GM18858 (cell line): ENCODE measurements at regions not wholly inside any gene's neighbourhood (a gene's known extent, or its start where the extent isn't known, plus 50 kb on each side); places are given as distances from the start of the nearest gene placed in this dataset.
"Not testable (repeated sequence)": the region's sequence is repeated elsewhere in the genome, so short reads cannot be mapped to it uniquely, and the experiment has no call there.

Experiments
- ATAC-seq: cut with Tn5 transposase; IDR thresholded peaks from one replicate; pipeline ENCODE4 v1.9.1; 2021; ENCODE audit not compliant: unreplicated experiment

DNA sequence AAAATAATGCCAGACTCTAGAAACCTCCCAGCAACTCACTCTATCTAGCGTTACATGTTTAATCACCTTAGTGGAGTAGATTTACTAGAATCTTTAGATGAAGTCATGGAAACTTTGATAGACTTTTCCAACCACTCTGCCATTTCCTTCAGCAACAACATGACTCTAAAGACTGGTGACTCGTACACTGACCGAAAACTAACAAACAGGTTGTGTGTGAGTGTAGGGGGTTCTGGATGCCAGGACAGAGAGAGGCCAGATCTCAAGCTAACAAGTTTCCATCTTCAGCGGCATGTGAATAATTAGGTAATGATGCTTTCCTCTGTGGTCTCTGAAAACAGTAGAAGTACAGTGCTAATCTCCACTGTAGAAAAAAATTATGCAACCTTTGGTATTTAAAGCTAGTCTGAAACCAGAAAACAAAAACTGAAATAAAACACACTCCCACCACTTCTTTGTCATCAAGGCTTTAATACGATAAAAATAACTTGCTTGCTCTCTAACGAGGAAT, 286.4 kb downstream of the PRDM5 start:
- no peak for ATAC-seq

DNA sequence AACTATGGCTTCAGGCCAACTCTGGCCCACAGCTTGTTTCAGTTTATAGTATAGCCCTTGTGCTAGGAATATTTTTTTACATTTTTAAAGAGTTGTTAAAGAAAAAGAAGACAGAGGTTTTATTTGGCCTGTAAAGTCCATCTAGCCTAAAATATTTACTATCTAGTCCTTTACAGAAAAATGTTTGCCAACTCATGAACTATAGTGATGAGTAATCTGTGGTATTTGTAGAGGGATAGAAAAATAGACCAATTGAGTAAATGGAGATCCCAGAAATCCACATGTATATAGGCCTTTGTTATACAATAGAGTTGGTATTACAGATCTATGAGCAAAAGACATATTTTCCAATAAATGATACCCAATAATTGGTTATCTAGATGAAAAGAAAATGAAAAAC, 288.7 kb downstream of the PRDM5 start:
- no peak for ATAC-seq

DNA sequence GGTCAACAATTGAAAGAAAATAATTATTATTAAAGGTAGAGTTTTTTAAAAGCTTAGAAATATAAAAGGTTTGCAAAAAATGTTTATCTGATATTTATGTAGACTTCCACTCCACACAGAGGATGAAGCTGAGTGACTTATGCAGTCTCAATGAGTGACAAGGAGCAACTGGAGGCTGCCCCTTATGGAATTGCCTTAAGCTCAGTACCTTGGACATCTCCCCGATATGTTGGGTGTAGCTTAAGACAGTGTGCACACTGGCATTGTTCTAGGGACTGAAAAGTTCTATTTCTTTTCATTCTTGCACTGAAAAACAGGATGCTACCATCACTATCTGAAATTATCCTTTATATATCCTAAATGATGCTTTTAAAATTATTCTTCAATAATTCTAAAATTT, 292.1 kb downstream of the PRDM5 start:
- no peak for ATAC-seq

DNA sequence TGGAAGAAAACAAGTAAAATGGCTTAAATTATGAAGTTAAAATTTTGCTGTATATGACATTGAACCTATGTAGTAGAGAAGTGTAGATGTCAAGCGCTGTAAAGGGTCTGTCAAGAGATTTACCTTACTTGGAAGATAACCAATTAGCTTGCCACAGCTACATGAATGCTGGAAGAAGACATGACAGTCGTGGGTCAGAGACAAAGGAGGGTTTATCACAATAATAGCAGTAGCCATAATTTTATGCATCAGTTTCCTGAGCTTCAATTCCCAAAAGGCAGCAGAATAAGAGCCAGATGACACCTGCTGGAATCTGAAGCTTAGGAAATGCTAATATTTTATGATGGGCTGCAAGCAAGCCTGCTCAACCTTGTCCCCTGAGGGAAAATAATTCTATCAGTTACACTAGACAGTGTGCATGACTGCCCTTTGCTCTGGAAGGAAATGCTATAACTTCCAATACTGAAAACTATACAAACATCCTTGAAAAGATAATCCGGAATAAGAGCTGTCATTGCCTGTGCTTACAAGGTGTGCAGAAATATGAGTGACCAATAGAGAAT, 292.9 kb downstream of the PRDM5 start:
- ATAC-seq, result no peak

DNA sequence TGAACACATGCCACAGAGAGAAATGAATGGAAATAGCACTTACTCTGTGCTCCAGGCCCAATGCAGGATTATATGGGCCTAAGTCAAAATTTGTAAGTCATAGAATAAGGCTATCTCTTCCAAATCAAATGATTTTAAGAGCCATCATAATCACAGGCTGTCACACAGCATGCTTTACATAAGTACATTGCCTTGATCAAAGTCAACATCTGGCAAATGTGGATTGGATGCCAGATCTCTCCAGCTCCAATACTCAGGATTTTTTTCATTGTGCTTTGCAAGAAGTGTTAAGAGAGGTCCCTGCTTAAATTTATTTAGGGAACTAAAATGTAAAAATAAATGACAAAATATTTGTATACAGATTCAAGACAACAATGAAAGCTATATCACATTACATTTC, 299.9 kb downstream of the PRDM5 start:
- no peak for ATAC-seq

DNA sequence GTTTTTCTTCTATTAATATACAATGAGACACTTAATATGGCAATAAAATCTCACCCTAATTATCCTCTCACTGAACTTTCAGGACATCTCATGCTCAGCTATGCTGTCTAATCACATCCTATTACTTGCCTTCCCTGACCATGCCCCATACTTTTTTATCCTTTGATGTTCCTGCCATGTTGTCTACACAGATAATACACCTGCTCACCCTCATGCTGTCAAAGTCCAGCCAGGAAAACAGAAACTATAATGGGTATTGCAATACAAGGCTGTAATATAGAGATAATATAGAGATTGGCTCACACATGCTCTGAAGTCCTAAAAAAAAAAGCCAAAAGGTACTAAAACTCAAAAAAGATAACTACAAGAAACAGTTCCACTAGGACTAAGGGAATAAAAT, 305.4 kb downstream of the PRDM5 start:
- ATAC-seq, result no peak

DNA sequence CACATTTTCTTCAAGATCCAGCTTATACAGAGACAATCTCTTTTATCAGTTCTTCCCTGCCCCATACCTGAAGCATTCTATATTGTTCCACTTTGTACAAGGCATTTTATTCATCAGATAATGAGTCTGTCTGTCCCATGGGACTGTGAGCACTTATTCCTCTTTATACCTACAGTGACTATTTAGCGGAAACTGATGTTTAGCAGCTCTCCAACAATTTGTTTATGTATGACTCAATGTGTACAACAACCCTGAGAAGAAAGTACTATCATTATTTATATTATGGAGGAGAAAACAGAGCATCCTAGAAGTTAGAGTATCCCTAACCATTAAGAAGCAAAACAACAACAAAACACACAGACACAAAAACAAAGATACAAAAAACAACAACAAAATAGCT, 306.5 kb downstream of the PRDM5 start:
- ATAC-seq, result no peak

DNA sequence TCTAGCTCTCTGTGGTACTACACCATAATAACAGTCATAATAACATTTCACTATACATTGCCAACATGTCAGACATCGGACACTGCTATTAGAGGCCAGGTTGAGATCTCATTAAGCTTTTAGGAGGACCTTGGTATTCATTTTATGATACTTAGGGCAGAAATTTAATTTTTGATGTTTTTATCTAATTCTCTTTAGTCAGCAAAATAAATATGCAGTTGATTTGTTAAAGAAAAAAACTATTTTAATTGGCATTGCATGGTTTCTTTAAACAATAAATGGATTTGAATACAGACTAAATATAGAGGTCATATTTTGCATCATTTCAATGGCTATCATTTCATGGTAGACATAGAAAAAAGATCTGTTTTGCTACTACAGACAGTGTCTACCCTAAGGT, 308.7 kb downstream of the PRDM5 start:
- no peak for ATAC-seq

DNA sequence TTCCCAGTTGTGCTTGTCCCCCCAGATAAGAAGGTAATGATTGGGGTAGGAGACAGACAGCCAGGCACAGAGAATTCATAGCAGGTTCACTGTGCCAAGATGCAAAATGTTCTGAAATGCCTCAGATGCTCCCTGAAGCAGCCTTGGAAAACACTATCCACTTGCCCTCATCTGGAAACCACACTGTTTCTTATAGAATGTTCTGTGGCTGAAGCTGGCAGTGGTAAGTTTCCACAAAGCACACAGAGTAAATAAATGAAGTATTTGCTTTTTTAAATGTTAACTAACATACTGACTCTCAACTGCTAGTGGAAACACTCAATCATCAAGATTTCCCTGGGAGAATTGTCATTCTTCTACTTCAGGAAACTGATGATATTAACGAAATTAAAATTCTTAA, 311.4 kb downstream of the PRDM5 start:
- no peak for ATAC-seq

DNA sequence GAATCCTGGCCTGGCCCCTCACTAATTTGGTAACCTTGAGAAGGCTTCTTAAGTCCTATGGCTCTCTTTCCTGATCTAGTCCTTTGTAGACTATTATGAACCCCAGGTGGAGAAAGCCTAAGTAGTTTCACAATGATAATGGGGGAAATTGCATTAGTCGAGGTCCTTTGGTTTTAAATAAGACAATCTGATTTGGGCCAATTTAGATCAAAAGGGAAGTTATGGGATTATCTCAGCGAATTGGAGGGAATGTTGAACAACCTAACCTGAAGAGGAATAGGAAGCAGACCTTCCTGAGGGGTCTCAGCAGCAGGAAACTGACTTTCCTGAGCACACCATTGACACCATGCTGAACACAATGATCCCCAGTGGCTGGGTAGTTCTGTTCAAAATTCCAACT, 331.5 kb downstream of the PRDM5 start:
- no peak for ATAC-seq

DNA sequence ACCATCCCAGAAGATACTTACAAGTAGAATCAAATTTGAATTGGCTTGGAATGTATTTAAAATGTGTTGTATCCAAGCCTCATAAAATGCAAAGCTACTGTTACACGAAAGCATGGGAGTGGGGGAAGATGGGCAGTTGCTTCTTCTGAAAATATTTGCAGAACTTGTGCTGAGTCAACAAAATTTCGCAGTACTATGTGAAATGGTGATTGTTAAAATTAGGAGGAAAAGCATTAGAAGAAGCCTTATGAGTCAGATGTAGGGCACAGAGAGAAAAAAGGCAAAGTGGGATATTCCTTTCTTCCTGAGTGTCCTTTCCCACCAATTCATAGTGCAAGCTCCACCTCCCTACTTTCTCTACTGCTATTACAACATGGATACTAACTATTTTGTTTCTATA, 332.7 kb downstream of the PRDM5 start:
- no peak for ATAC-seq

DNA sequence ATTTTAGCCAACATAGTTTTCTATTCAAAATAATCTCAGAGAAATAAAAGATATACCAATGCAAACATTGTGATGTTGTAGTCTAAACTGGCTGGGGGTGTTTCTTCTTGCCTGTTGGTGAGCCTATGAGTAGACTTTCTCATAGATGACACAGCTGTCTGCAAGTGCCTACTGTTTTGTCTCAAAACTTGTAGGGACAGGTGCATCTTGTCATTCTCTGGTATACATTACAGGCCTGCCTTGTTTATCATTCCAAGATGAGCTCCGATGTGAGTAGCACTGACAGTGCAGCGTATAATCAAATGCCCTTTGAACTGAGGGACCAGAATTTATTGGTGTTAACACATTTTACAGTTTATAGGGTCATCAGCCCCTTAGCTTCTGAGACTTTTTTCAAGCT, 353.8 kb downstream of the PRDM5 start:
- no peak for ATAC-seq

DNA sequence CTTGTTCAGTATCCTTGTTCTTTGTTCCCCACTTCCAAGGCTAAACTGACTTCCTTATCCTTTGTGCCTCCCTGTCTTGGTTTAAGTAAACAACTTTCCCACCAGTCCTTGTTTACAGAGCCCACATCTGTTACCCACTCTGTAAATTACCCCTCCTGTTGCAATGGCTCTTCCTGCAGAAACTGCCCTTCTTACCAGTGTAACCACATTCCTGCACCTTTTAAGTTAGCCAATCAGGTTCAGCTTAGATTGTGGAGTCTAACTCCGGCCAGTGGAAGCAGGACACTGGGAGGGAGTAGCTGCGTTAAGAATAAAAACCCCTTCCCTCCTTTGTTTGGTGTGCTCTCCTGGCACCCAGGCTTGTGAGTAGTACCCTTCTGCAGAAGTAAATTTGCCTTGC, 360.9 kb downstream of the PRDM5 start:
- ATAC-seq, result no peak

DNA sequence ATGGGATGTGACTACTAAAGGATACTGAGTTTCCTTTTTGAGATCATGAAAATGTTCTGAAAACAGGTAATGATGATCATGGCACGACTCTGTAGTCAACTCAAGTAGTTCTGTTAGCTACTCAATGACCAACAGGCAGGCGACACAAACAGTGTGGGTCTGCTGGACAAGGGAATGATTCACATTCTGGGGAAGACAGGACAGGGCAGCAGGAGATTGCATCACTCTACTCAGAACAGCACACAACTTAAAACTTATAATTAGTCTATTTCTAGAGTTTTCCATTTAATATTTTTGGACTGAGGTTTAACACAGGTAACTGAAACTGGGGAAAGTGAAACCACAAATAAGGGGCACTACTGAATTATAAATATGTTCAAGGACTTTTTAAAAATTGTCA, 365.2 kb downstream of the PRDM5 start:
- ATAC-seq, result no peak

DNA sequence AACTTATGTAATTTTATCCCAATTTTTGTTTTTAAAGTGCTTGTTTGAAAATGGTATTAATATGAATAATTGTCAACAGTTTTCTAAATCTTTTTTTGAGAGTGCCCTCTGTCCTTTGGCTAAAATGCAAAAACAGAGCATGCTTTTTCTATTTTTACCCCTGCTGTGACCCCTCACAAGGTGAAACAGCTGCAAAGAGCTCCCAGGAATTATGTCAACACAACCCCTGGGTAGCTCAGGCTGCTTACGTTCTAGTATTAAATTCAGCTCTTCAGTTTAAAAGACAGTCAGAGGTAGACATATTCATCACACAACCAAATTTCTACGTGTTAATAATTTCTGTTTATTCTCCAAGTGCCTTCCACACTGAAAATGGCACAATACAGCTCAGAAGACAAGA, 367.5 kb downstream of the PRDM5 start:
- no peak for ATAC-seq

DNA sequence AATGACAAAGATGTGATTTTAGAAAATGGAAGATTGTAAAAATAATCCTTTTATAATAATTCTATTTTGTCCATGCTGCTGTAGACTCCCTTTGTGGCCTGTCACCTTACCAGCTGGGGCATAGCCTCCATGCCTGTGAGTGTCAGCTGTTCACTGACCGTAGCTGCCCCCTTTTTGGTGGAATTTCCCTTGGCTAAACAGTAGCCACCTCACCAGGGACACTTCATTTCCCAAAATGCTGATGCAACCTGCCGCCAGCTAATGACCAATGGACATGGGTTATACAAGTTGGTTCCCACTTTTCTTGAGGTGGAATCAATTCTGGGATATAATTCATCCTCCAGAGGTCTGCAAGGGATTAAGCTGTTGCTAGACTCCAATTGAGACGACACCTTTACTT, 368.4 kb downstream of the PRDM5 start:
- no peak for ATAC-seq

DNA sequence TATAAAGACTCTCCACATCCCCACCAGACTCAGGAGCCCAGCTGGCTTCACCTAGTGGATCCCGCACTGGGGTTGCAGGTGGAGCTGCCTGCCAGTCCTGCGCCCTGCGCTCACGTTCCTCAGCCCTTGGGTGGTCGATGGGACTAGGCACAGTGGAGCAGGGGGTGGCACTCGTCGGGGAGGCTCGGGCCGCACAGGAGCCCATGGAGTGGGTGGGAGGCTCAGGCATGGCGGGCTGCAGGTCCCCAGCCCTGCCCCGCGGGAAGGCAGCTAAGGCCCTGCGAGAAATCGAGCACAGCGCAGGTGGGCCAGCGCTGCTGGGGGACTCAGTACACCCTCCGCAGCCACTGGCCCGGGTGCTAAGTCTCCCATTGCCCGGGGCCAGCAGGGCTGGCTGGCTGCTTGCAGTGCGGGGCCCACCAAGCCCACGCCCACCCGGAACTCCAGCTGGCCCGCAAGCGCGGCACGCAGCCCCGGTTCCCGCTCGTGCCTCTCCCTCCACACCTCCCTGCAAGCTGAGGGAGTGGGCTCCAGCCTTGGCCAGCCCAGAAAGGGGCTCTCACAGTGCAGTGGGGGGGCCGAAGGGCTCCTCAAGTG, 371.8 kb downstream of the PRDM5 start:
- not testable (repeated sequence) for ATAC-seq

DNA sequence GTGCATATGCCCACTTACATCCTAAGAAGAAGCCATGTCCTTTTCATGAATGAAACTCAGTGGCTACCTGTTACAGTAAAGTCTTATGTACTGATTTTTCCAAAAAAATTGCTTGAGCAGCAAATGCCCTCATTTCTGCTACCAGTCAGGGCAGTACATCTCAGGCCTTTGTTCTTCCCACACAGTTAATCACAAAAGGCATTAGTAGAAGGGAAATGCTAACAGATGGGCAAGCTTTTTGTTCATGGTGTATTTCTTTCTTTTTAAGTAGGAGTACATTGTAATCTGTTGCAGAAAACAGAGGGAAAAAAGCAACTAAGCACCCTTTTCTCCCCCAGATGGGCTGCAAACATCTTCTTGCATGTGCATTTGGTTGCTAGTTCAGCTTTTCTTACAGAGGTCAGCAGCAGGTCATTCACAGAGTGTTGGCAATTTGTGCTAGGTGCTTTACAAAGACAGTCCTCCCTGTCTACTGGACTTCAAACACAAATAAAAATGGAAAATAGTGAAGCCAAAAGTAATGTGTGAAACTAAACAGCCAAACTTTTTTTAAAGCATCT, 373.4 kb downstream of the PRDM5 start:
- no peak for ATAC-seq

DNA sequence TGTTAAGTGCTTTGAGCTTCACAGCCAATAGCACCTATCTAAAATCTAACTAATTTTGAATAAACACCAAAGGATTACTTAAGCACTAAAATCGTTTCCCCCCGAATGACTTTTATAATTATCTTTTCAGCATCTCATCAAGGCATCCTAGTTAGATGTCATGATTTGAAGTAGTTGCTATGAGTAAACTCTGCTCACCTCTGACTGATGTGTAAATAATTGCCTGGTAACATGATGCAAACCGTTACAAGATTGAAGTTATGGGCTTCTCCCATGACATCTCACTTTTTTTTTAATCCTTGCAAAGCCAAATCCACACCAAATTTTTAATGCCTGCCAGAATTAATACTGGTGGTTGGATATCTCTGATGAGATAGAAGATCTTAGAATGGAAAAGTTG, 377.1 kb downstream of the PRDM5 start:
- no peak for ATAC-seq

DNA sequence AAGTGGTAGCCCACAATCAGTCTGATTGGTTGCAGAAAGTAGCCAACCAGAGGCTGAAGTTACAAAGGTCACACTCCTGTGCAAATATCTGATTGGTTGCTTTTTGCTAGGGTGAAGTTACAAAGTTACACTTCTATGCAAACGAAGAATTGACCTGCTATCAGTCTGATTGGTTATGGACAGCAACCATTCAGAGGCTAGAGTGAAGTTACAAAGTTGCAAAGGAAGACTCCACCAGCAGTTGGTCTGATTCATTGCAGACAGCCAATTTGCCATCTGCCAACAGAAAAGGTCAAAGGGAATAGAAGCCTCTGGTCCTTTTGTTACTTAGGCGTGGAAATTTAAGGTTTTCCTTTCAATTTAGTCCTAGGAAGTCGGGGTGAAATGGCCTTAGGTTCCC, 377.7 kb downstream of the PRDM5 start:
- ATAC-seq, result no peak

DNA sequence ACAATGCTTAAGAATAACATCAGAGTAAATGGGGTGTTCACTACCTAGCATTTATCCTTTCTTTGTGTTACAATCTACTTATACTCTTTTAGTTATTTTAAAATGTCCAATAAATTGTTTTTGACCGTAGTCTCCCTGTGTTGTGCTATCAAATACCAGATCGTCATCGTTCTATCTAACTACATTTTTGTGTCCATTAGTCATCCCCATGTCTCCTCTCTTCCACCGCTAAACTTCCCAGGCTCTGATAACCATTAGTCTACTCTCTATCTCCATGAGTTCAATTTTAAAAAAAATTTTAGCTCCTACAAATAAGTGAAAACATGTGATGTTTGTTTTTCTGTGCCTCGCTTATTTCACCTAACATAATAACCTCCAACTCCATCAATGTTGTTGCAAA, 381.9 kb downstream of the PRDM5 start:
- ATAC-seq, result no peak

DNA sequence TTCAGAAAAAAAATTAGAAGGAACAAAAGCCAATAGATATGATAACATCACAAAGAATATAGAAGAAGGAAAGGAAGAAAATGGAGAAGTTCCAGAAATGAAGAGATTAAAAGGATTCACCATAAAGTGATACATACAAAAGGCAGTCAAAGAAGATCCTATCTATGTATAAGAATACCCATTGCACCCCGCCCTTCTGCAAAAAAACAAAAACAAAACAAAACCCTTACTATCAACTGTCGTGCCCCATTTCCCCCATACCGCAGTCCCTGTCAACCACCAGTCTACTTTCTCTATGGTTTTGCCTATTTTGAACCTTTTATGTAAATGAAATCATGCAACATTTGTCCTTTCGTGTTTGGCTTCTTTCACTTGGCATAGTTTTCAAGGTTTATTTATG, 385.6 kb downstream of the PRDM5 start:
- ATAC-seq, result no peak

DNA sequence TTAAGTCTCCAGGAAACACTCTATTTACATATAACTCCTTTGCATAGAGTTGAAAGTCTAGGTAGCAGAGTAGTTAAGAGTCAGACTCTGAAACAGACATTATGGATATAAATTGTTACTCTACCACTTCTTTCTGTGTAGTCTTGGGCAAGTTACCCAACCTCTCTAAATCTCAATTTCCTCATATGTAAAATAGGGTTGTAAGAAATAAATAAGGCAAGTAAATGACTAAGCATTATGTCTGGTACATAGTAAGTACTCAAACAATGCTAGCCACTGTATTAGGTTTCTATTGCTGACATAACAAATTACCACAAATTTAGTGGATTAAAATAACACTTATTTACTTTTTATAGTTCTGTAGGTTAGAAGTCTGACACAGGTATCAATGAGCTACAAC, 394.1 kb downstream of the PRDM5 start:
- ATAC-seq, result no peak
